ENCODE measurements at regions not wholly inside any gene's neighbourhood (a gene's known extent, or its start where the extent isn't known, plus 50 kb on each side); places are given as distances from the start of the nearest gene placed in this dataset.

DNA sequence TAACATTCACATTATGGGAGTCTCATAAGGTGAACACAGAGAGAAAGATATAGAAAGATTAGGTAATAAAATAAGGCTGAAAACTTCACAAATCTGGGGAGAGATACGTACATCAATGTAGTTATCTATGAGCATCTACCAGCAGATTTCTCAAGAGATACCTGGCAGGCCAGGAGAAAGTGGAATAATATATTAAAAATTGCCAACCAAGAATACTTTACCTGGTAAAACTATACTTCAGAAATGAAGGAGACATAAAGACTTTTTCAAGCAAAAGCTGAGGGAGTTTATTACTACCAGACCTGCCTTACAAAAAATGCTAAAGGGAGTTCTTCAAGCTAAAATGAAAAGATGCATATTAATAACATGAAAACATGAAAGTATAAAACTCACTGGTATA is 78.8 kb upstream of the COMTD1 start:
- H4K20me1 ChIP-seq (ENCODE audit: control insufficient read depth, insufficient read depth), result no peaks in the 10 kb centered on the region
- no peak overlapping the region for H3K27ac ChIP-seq (ENCODE audit: control insufficient read depth, insufficient read depth)
- SMC1A ChIA-PET (ENCODE audit: uncharacterized antibody, unreplicated experiment), result no interaction called here
- intact Hi-C loops (cut with micrococcal nuclease; ENCODE audit: unreplicated experiment) (no loop called here), in situ Hi-C loops (cut with MboI) (no loop called here)
- 4% methylated on average over 1 of the region's 1 CpG for WGBS (ENCODE audit: insufficient coverage, insufficient replicate concordance, low lambda C conversion rate, missing lambda C conversion rate)
- RAD21 ChIA-PET (ENCODE audit: unreplicated experiment), result no interaction called here
- no TSS peak for BruUV-seq (replicated peaks)
- H3K4me1 ChIP-seq (ENCODE audit: control insufficient read depth, insufficient read depth, low read length), result no peaks in the 10 kb centered on the region
- H3K4me2 ChIP-seq (ENCODE audit: control insufficient read depth, insufficient read depth), result no peak overlapping the region
- TF ChIP-seq RBBP5 (conservative IDR thresholded peaks at IDR 0.05) (no peak), NR2C2 (IDR thresholded peaks at IDR 0.05; ENCODE audit: borderline replicate concordance, control insufficient read depth, insufficient read length, low read depth) (no peak), TCF12 (IDR thresholded peaks at IDR 0.05; ENCODE audit: low read depth, low read length) (no peak), CBFB (IDR thresholded peaks at IDR 0.05; ENCODE audit: low read depth) (no peak), BHLHE40 (IDR thresholded peaks at IDR 0.05; ENCODE audit: borderline replicate concordance in 1 of 2, low read depth in 2 of 2, low read length in 1 of 2) (no peak), YBX1 (IDR thresholded peaks at IDR 0.05) (no peak), TCF3 (IDR thresholded peaks at IDR 0.05; ENCODE audit: borderline replicate concordance, insufficient read depth, low read depth, low read length) (no peak), BMI1 (IDR thresholded peaks at IDR 0.05; ENCODE audit: borderline replicate concordance) (no peak), SMARCA5 (IDR thresholded peaks at IDR 0.05) (no peak), CHD4 (IDR thresholded peaks at IDR 0.05) (no peak), BCL3 (IDR thresholded peaks at IDR 0.05; ENCODE audit: borderline replicate concordance, insufficient read depth, low read depth, low read length, poor library complexity, severe bottlenecking) (no peak), MEF2B (IDR thresholded peaks at IDR 0.05; ENCODE audit: partially characterized antibody, poor library complexity, severe bottlenecking) (no peak), JUND (IDR thresholded peaks at IDR 0.05; ENCODE audit: low read depth, low read length) (no peak), SREBF1 (IDR thresholded peaks at IDR 0.05; ENCODE audit: low read length) (no peak), ATF3 (IDR thresholded peaks at IDR 0.05; ENCODE audit: borderline replicate concordance, extremely low read depth, low read depth, low read length) (no peak), POLR2AphosphoS2 (IDR thresholded peaks at IDR 0.05; ENCODE audit: low read depth, low read length) (no peak), STAT3 (IDR thresholded peaks at IDR 0.05; ENCODE audit: low read depth, low read length) (no peak)
- TF ChIP-seq, protein P1, sequence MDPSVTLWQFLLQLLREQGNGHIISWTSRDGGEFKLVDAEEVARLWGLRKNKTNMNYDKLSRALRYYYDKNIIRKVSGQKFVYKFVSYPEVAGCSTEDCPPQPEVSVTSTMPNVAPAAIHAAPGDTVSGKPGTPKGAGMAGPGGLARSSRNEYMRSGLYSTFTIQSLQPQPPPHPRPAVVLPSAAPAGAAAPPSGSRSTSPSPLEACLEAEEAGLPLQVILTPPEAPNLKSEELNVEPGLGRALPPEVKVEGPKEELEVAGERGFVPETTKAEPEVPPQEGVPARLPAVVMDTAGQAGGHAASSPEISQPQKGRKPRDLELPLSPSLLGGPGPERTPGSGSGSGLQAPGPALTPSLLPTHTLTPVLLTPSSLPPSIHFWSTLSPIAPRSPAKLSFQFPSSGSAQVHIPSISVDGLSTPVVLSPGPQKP (IDR thresholded peaks at IDR 0.05; ENCODE audit: low read depth, low read length), result no peak
- TF ChIP-seq, protein P2, sequence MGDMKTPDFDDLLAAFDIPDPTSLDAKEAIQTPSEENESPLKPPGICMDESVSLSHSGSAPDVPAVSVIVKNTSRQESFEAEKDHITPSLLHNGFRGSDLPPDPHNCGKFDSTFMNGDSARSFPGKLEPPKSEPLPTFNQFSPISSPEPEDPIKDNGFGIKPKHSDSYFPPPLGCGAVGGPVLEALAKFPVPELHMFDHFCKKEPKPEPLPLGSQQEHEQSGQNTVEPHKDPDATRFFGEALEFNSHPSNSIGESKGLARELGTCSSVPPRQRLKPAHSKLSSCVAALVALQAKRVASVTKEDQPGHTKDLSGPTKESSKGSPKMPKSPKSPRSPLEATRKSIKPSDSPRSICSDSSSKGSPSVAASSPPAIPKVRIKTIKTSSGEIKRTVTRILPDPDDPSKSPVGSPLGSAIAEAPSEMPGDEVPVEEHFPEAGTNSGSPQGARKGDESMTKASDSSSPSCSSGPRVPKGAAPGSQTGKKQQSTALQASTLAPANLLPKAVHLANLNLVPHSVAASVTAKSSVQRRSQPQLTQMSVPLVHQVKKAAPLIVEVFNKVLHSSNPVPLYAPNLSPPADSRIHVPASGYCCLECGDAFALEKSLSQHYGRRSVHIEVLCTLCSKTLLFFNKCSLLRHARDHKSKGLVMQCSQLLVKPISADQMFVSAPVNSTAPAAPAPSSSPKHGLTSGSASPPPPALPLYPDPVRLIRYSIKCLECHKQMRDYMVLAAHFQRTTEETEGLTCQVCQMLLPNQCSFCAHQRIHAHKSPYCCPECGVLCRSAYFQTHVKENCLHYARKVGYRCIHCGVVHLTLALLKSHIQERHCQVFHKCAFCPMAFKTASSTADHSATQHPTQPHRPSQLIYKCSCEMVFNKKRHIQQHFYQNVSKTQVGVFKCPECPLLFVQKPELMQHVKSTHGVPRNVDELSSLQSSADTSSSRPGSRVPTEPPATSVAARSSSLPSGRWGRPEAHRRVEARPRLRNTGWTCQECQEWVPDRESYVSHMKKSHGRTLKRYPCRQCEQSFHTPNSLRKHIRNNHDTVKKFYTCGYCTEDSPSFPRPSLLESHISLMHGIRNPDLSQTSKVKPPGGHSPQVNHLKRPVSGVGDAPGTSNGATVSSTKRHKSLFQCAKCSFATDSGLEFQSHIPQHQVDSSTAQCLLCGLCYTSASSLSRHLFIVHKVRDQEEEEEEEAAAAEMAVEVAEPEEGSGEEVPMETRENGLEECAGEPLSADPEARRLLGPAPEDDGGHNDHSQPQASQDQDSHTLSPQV (IDR thresholded peaks at IDR 0.05), result no peak
- H3K4me3 ChIP-seq, result no peak overlapping the region
- ATAC-seq, result no peak
- POLR2A ChIA-PET, result no interaction called here
- H3K27me3 ChIP-seq (replicated peaks in 1 of 2; ENCODE audit: control insufficient read depth in 2 of 2, insufficient read depth in 2 of 2, low read length in 1 of 2), result no peaks in the 10 kb centered on the region
- H2AFZ ChIP-seq (ENCODE audit: control insufficient read depth, low read depth, low read length), result no peak overlapping the region
- H3K9me3 ChIP-seq (replicated peaks; ENCODE audit: control insufficient read depth, insufficient read depth, low read length), result no peaks in the 10 kb centered on the region; the same call in 2 of the 3 replicates
- FAIRE-seq, result no peak
- H3K9ac ChIP-seq (ENCODE audit: control insufficient read depth, insufficient read depth, low read length), result no peak overlapping the region
- no peaks in the 10 kb centered on the region for H3K79me2 ChIP-seq (ENCODE audit: control insufficient read depth, insufficient read depth, low read length)
- no peaks in the 10 kb centered on the region for H3K36me3 ChIP-seq (ENCODE audit: control insufficient read depth in 2 of 2, insufficient read depth in 2 of 2, low read length in 1 of 2)
- DNase-seq (ENCODE audit: low read depth, low spot score), result no peak
- CTCF ChIA-PET, result no interaction called here

All from GM12878 (cell line).